GM18507 (cell line): ENCODE measurements at regions not wholly inside any gene's neighbourhood (a gene's known extent, or its start where the extent isn't known, plus 50 kb on each side); places are given as distances from the start of the nearest gene placed in this dataset.
"Not testable (repeated sequence)": the region's sequence is repeated elsewhere in the genome, so short reads cannot be mapped to it uniquely, and the experiment has no call there.

Experiments
- DNase-seq: peaks from one replicate; pipeline ENCODE4 v3.0.0; 2011; ENCODE audit warnings: low read depth; ENCODE audit not compliant: insufficient read length; ENCODE audit errors: extremely low spot score
- FAIRE-seq: peaks from 2 replicates; lab custom pipeline; 2011; peaks lifted over from hg19 to GRCh38; lab: Jason Lieb, UNC

- no peak for DNase-seq
- no peak for FAIRE-seq
Observed at GRCh38 chr4:126965877-126966276, 666.9 kb upstream of the INTU start.

GRCh38 chr4:126969360-126970235, 663.2 kb upstream of the INTU start:
- FAIRE-seq: no peak
- no peak for DNase-seq

GRCh38 chr4:126973201-126973600, 659.6 kb upstream of the INTU start:
- no peak for DNase-seq
- FAIRE-seq: no peak

- FAIRE-seq (no peak), DNase-seq (no peak)
Observed at GRCh38 chr4:126976850-126977632, 655.7 kb upstream of the INTU start.

GRCh38 chr4:126986005-126986404, 646.8 kb upstream of the INTU start:
- no peak for DNase-seq
- FAIRE-seq: no peak

GRCh38 chr4:126986828-126987227, 645.9 kb upstream of the INTU start:
- no peak for FAIRE-seq

GRCh38 chr4:126991965-126992364, 640.8 kb upstream of the INTU start:
- DNase-seq (no peak), FAIRE-seq (no peak)

More at GRCh38 chr4:126986828-126987227, 645.9 kb upstream of the INTU start:
- DNase-seq: no peak

- FAIRE-seq: no peak
Observed at GRCh38 chr4:126992910-126993309, 639.8 kb upstream of the INTU start.

GRCh38 chr4:126993351-126993750, 639.4 kb upstream of the INTU start:
- FAIRE-seq (no peak), DNase-seq (no peak)

More at GRCh38 chr4:126992910-126993309, 639.8 kb upstream of the INTU start:
- no peak for DNase-seq

- FAIRE-seq: no peak
- no peak for DNase-seq
Observed at GRCh38 chr4:126995235-126995634, 637.5 kb upstream of the INTU start.

GRCh38 chr4:127000110-127000509, 632.6 kb upstream of the INTU start:
- no peak for FAIRE-seq
- no peak for DNase-seq

GRCh38 chr4:127000846-127001245, 631.9 kb upstream of the INTU start:
- DNase-seq (no peak), FAIRE-seq (no peak)

- DNase-seq (no peak), FAIRE-seq (no peak)
Observed at GRCh38 chr4:127001933-127002332, 630.8 kb upstream of the INTU start.

GRCh38 chr4:127006446-127006877, 626.3 kb upstream of the INTU start:
- FAIRE-seq: no peak
- DNase-seq: no peak

GRCh38 chr4:127007305-127007704, 625.5 kb upstream of the INTU start:
- FAIRE-seq: no peak
- DNase-seq: no peak

- DNase-seq (no peak), FAIRE-seq (no peak)
Observed at GRCh38 chr4:127012549-127012948, 620.2 kb upstream of the INTU start.

- FAIRE-seq: no peak
- no peak for DNase-seq
Observed at GRCh38 chr4:127015667-127016117, 617.1 kb upstream of the INTU start.

- FAIRE-seq: no peak
Observed at GRCh38 chr4:127018381-127018780, 614.4 kb upstream of the INTU start.

GRCh38 chr4:127020831-127021230, 611.9 kb upstream of the INTU start:
- not testable (repeated sequence) for DNase-seq, FAIRE-seq

More at GRCh38 chr4:127018381-127018780, 614.4 kb upstream of the INTU start:
- DNase-seq: no peak

GRCh38 chr4:127036296-127036695, 596.5 kb upstream of the INTU start:
- FAIRE-seq (no peak), DNase-seq (no peak)
